ENCODE measurements at regions not wholly inside any gene's neighbourhood (a gene's known extent, or its start where the extent isn't known, plus 50 kb on each side); places are given as distances from the start of the nearest gene placed in this dataset.

GRCh38 chr12:67732857-67733256 lies 84.3 kb downstream of the DYRK2 start:
- no peak for TF ChIP-seq CTCF (conservative IDR thresholded peaks at IDR 0.05; ENCODE audit: low read depth)
- POLR2A ChIA-PET (ENCODE audit: low non-redundant PET): no interaction called here
- no peak overlapping the region for H3K27ac ChIP-seq
- no peak for DNase-seq (ENCODE audit: low spot score)
- CTCF ChIA-PET: interaction anchor here (0.5 kb wide), 1 partner anchor 12 kb away, joined by 3 read pairs; no protein-coding TSS in a partner anchor

- no peak overlapping the region for H3K27ac ChIP-seq
- ChIA-PET POLR2A (ENCODE audit: low non-redundant PET) (no interaction called here), CTCF (interaction anchor here (0.5 kb wide), 1 partner anchor 85 kb away, joined by 4 read pairs; no protein-coding TSS in a partner anchor)
- TF ChIP-seq CTCF (conservative IDR thresholded peaks at IDR 0.05; ENCODE audit: low read depth): no peak
- DNase-seq (ENCODE audit: low spot score): no peak
Measured at GRCh38 chr12:67735868-67736267, 87.3 kb downstream of the DYRK2 start.

- ChIA-PET POLR2A (ENCODE audit: low non-redundant PET) (no interaction called here), CTCF (interaction anchor here (1.1 kb wide), 1 partner anchor 15 kb away, joined by 3 read pairs; no protein-coding TSS in a partner anchor)
- no peak for DNase-seq (ENCODE audit: low spot score)
- H3K27ac ChIP-seq: no peak overlapping the region
- no peak for TF ChIP-seq CTCF (conservative IDR thresholded peaks at IDR 0.05; ENCODE audit: low read depth)
Measured at GRCh38 chr12:67740711-67741110, 92.2 kb downstream of the DYRK2 start.

GRCh38 chr12:67741270-67741669 lies 92.7 kb downstream of the DYRK2 start:
- ChIA-PET CTCF (interaction anchor here (1.1 kb wide), 1 partner anchor 14 kb away, joined by 3 read pairs; no protein-coding TSS in a partner anchor), POLR2A (ENCODE audit: low non-redundant PET) (no interaction called here)
- no peak for TF ChIP-seq CTCF (conservative IDR thresholded peaks at IDR 0.05; ENCODE audit: low read depth)
- no peak overlapping the region for H3K27ac ChIP-seq
- no peak for DNase-seq (ENCODE audit: low spot score)

- ChIA-PET CTCF (no interaction called here), POLR2A (ENCODE audit: low non-redundant PET) (no interaction called here)
- TF ChIP-seq CTCF (conservative IDR thresholded peaks at IDR 0.05; ENCODE audit: low read depth): no peak
- H3K27ac ChIP-seq: no peak overlapping the region
- DNase-seq (ENCODE audit: low spot score): no peak
Measured at GRCh38 chr12:67742461-67742860, 93.9 kb downstream of the DYRK2 start.

GRCh38 chr12:67747869-67748742 lies 99.6 kb downstream of the DYRK2 start:
- DNase-seq (ENCODE audit: low spot score): no peak
- POLR2A ChIA-PET (ENCODE audit: low non-redundant PET): no interaction called here
- TF ChIP-seq CTCF (conservative IDR thresholded peaks at IDR 0.05; ENCODE audit: low read depth): no peak
- H3K27ac ChIP-seq: no peak overlapping the region
- CTCF ChIA-PET: no interaction called here
